ENCODE measurements at regions not wholly inside any gene's neighbourhood (a gene's known extent, or its start where the extent isn't known, plus 50 kb on each side); places are given as distances from the start of the nearest gene placed in this dataset.

DNA sequence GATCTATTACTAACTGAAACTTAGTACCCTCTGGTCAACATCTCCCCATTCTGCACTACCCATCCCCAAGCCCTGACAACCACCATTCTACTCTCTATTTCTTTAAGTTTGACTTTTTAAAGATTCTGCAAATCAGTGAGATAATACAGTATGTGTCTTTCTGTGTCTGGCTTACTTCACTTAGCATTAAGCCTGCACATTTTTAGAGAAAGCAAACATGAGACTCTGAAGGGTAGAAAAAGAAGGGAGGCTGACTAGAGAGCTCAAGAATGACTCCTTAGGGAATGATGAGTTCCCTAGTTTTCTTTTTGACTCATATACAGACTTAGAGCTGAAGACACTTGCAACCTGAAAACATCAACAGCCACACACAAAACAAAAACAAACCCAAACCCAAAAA is 311.3 kb downstream of the SQOR start:
- TF ChIP-seq TAF1 (IDR thresholded peaks at IDR 0.05; ENCODE audit: borderline replicate concordance, insufficient read depth, low read length) = no peak
- TF ChIP-seq, protein P1, sequence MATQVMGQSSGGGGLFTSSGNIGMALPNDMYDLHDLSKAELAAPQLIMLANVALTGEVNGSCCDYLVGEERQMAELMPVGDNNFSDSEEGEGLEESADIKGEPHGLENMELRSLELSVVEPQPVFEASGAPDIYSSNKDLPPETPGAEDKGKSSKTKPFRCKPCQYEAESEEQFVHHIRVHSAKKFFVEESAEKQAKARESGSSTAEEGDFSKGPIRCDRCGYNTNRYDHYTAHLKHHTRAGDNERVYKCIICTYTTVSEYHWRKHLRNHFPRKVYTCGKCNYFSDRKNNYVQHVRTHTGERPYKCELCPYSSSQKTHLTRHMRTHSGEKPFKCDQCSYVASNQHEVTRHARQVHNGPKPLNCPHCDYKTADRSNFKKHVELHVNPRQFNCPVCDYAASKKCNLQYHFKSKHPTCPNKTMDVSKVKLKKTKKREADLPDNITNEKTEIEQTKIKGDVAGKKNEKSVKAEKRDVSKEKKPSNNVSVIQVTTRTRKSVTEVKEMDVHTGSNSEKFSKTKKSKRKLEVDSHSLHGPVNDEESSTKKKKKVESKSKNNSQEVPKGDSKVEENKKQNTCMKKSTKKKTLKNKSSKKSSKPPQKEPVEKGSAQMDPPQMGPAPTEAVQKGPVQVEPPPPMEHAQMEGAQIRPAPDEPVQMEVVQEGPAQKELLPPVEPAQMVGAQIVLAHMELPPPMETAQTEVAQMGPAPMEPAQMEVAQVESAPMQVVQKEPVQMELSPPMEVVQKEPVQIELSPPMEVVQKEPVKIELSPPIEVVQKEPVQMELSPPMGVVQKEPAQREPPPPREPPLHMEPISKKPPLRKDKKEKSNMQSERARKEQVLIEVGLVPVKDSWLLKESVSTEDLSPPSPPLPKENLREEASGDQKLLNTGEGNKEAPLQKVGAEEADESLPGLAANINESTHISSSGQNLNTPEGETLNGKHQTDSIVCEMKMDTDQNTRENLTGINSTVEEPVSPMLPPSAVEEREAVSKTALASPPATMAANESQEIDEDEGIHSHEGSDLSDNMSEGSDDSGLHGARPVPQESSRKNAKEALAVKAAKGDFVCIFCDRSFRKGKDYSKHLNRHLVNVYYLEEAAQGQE (IDR thresholded peaks at IDR 0.05; ENCODE audit: insufficient read depth in 1 of 2, low read depth in 2 of 2, low read length in 2 of 2) = no peak
- no peak for TF ChIP-seq POLR2AphosphoS5 (IDR thresholded peaks at IDR 0.05; ENCODE audit: low read depth, low read length)
- no peak for TF ChIP-seq SIN3A (IDR thresholded peaks at IDR 0.05; ENCODE audit: borderline replicate concordance, insufficient read depth, low read length)
